HG03025 (cell line): ENCODE measurements at regions not wholly inside any gene's neighbourhood (a gene's known extent, or its start where the extent isn't known, plus 50 kb on each side); places are given as distances from the start of the nearest gene placed in this dataset.

Source experiments
- ATAC-seq: cut with Tn5 transposase; IDR thresholded peaks from one replicate; pipeline ENCODE4 v1.9.1; 2021; ENCODE audit warnings: mild to moderate bottlenecking, moderate library complexity; ENCODE audit not compliant: unreplicated experiment, low FRiP score

DNA sequence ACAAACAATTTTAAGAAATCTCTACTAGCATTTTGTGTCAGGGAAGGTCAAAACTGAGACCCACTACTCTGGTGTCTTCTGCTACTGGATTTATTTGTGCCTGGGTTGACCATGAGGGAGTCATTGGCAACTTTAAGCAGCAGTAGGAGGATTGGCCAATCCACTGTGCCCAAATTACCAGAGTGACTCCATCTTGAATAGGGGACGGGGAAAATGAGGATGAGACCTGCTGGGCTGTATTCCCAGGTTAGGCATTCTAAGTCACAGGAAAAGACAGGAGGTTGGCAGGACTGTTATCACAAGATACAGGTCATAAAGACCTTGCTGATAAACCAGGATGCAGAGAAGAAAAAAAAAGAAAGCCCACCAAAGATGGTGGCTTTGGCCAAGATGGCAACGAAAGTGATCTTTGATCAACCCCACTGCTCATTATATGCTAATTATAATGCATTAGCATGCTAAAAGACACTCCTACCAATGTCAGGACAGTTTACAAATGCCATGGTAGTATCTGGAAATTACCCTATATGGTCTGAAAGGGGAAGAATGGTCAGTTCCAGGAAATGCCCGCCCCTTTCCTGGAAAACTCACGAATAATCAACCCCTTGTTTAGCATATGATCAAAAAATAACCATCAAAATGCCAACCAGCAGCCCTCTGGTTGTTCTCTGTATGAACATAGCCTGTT is 200.9 kb downstream of the LTN1 start:
- no peak for ATAC-seq

DNA sequence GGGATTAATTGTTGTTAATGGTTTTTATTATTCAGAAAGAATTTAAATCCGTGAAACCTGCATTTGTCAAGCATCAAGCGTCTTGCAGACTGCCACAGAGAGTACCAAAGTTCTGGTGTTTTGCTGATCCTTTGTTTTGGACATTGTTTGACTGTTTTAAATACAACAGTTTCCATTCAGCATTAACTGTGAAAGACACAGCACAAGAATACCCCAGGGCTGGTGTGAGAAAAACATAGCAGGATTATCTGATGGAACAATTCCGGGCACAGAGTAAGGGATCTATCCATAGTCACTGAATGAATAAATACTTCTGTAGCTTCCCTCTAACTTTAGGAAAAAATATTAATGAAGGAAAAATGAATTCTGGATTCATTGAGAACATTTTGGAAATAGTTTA is 202.3 kb downstream of the LTN1 start:
- ATAC-seq: no peak

DNA sequence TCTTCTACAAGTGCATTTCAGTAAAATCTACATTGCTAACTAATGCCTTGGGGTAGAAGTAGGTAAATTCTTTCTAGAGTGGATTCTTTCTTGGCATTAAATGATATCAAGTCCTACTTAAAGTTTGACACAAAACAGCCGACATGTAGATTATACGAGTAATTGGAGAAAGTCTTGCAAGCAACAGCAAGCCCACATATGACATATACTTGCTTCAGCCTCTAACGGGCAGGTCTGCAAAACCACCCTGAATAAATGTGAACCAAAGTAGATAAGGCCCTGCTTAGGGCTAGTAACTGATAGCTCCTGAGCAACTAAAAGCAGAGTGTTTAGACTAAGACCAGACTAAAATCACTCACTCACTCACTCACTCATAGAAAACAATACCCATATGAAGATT is 203.2 kb downstream of the LTN1 start:
- no peak for ATAC-seq

DNA sequence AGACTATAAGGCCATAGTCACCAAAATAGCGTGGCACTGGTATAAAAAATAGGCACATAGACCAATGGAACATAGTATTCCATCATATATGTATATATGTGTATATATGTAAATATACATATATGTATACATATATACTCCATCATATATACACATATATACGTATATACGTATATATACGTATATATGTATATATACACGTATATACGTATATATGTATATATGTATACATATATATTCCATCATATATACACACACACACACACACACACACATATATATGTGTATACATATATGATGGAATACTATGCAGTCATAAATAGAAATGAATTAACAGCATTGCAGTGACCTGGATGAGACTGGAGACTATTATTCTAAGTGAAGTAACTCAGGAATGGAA is 204.6 kb downstream of the LTN1 start:
- no peak for ATAC-seq

DNA sequence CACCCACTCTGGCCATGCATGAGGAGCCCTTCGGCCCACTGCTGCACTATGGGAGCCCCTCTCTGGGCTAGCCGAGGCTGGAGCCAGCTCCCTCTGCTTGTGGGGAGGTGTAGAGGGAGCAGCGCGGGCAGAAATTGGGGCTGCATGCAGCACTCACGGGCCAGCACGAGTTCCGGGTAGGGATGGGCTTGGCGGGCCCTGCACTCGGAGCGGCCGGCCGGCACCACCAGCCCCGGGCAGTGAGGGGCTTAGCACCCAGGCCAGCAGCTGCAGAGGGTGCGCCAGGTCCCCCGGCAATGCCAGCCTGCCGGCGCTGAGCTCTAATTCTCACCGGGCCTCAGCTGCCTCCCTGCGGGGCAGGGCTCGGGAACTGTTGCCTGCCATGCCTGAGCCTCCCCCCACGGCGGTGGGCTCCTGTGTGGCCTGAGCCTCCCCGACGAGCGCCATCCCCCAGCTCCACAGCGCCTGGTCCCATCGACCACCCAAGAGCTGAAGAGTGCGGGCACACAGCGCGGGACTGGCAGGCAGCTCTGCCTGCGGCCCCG is 209.0 kb downstream of the LTN1 start:
- no peak for ATAC-seq

DNA sequence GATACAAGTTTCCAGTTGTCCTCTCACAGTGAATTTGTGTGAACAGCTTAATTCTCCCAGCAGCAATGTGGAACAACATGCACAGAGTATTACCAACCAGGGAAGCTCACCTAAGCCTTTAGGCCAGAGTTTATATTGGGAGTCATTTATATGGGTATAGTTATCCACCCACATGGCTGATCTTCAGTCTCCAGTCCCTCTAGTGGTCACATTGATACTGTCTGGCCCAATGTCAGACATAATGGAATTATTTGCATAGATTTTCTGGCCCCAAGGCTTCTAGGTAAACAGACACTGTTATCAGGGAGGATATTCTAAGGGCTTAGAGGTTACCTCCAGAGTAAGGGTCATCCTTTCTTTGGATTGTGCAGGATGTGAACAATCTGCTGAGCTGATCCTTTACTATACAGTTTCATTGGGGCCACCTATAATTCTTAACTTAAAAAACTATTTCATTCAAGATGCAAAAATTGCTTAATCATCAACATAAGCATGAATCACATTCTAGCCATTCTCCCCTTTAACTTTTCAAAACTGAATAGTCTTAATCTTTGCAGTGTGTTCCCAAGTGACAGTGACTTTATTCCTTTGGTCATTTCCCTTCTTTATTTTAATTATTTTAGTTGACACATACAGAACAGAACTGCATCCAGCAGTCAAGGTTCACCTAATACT is 210.9 kb downstream of the LTN1 start:
- ATAC-seq: no peak

DNA sequence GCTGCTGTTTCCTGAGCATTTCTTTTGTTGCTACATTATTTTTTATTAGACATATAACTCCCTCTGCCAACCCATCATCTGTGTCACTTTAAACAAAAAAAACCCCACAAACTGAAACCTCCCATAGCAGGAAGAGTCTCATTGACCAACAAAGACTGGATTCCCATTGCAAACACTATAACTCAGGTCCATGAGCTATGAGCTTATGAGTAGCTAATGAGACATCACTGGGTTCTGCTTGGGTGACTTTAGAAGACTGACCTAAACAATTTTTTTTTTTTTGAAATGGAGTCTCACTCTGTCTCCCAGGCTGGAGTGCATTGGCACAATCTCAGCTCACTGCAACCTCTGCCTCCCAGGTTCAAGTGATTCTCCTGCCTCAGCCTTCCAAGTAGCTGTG is 212.8 kb downstream of the LTN1 start:
- no peak for ATAC-seq

DNA sequence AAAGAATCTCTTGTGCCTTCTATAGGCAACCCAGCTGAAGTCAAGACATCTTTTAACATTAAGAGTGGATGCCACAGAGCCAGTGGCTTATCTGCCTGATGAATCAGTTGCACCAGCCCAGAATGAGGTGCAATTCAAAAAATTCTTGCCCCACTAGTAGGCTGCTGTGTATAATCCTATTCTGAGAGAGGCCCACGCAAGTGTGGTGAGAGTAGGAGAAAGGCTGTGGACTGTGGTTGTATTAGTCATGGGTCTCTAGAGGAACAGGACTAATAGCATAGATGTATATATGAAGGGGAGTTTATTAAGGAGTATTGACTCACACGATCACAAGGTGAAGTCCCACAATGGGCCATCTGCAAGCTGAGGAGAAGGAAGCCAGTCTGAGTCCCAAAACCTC is 216.4 kb downstream of the LTN1 start:
- no peak for ATAC-seq

DNA sequence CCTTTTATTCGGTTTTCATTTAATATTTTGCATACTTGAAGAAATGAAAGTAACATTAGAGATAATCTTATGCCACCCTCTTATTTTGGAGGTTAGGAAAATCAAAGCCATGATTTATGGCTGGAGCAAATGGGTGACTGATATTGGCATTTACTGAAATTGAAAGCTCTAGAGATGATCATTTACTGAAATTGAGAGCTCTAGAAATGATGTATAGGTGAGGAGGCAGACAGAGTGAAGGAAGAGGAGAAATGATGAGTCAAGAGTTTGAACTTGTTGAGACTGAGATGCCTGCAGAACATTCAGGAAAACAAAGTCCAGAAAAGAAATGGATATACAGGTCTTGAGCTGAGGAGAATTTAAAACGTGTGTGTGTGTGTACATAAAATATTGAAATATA is 217.6 kb downstream of the LTN1 start:
- ATAC-seq: no peak

DNA sequence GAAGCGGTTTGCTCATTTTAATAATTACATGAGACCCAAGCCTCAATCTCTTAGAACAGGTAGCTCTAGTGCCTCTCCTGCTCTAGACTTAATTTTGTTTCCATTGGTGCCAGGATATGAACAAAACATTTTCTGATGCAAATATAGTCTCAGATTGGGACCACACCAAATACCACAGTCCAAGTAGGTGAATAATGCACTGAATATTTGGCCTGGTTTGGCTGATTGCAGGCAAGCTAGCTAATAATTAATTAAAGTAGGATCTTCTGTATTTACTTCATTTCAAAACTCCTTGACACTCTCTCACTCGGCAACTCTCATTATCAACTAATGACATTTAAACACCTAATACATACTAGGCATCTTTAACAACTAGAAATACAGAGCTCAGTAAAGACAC is 219.6 kb downstream of the LTN1 start:
- no peak for ATAC-seq

DNA sequence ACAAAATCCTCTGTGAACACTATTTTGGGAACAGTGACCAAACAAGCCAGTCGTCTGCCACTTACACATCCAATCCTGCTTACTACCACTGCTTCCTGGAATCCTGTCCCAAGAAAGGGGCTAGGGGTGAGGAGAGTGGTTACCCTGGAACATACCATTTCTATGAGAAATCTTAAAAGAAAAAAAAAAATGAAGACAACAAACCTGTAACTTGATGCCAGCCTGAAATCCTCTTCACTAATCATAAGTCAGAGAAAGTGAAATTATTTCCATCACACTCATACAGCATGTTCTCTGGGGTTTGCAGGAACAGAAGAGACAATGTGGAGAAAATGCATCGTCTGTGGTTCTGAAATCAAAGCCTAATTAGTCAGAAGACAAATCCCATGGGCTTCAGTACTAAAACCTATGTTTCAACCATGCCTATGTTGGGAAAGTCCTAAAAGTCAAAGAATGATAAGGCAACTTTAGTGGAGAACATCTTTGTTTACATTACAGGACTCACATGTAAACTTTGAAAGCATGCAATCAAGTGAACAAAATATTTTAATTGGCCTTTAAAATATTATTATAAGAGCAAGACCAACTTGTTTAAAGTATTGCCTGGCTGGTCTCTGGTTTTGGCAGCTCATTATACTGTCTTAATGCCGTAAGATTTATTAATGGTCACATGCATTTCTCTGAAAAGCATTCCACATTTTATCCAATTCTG is 220.7 kb downstream of the LTN1 start:
- ATAC-seq: no peak

DNA sequence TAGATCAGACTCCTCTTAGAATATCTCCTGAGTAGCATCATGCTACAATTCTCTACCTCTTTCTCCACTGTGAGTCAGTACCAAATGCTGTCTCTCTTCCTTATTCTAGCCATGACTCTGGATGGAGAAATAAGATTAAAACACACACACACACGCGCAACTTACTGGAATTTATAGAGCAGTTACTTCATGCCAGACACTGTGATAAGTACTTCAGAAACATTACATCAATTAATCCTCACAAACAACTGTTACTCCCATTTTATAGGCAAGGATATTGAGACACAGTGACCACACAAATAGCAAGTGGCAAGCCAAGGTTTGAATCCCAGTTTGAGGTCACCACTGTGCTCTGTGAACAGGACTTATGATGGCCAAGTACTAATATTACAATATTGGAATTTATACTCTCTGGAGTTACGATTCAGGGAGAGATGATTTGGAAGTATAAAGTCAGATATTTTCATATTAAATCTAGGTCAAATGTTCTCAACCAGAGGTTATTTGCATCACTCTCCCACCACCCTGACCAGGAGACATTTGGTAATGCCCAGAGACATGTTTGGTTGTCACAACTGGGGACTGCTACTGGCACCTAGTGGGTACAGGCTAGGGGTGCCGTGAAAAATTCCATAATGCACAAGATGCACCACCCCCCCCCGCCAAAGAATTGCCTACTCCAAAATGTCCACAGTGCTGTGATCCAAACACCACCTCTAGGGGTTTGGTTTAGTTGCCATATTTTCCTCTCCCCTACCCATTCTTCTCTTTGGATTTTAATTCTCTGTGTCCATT is 221.6 kb downstream of the LTN1 start:
- ATAC-seq: no peak

DNA sequence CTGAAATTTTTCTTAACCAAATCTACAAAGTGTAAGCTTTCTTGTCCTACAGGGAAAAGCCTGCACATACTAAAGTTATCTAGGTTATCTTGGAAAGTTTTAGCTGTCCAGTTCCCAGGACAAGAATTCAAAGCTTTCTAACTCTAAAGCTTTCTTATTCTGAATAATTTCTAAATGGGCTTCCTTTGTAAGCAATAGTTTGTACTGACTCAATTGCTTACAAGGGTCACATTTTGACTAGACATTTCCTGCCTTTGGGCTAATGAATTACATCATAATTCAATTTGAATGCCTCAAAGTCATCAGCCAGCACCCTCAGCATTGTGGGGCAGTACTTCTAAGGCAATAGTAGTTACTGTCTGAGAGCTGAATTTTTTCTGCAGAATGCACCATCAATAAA is 223.0 kb downstream of the LTN1 start:
- no peak for ATAC-seq

DNA sequence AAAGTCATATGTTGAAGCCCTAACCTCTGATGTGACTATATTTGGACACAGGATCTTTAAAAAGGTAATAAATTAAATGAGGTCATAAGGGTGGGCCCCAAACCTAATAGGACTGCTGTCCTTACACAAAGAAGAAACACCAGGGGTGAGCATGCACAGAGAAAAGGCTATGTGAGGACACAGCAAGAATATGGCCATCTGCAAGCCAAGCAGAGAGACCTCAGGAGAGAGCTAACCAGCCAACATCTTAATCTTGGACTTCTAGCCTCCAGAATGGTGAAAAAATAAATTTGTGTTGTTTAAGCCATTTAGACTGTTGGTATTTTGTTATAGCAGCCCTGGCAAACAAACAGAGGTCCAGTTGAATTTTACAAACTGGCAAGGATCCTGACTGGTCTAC is 223.9 kb downstream of the LTN1 start:
- ATAC-seq: no peak

DNA sequence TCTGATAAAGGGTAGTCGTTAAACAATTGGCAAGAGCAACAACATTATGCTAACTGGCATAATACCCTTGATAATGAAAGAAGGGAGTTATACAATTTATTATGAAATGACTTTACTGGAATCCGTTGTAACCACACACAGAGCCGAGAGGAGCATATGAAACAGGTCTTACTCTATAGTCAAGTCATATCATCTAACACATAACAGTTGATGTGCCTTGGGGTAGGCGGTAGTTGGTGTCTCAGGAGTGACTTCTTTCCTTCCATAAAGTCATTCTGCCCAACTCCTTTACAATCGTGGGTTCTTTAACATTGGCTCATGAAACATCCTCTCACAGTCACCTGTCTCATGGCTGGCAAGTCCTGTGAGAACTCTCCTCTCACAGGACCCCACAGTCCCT is 225.2 kb downstream of the LTN1 start:
- no peak for ATAC-seq

DNA sequence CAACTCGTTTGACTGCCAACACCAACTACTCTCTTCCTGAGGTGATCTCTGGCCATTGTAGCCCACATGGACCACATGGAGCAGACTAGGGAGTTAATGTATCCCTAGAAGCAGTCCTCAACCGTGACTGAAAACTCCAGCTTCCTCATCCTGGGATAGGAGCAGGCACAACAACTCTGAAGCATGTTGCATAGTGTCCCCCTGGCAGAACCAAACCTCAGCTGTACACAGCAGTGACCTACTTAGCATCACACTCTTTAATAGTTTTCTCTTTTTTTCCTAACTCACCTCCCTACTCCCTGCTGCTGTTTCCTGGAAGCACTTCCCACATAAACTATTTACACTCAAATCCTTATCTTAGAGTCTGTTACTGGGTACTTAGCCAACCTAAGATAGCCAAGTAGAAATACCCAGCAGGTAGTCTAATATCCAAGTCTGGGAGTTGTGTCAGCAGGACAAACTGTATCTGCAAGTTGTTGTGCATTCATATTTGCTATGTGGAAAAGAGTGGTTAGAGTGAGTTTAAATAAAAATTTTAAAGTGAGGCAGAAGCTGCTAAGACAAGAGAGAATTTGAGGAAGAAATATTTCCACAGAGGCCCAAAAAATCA is 228.8 kb downstream of the LTN1 start:
- ATAC-seq: no peak

DNA sequence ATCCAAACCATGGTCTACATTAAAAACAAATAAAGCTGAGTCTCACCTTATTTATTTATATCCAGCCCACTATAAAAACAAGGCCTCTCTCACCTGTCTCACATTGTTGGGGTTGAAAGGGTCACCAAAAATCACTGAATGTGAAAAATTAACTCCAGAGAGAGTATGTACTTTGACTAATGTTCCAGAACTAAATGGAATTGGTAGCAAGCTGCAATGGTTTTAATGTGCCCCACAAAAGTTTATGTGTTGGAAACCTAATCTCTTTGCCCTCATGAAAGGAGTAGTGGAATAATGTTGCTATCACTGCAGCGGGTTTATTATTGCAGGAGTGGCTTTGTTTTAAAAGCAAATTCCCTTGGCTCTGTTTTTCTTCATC is 230.3 kb downstream of the LTN1 start:
- ATAC-seq: no peak

DNA sequence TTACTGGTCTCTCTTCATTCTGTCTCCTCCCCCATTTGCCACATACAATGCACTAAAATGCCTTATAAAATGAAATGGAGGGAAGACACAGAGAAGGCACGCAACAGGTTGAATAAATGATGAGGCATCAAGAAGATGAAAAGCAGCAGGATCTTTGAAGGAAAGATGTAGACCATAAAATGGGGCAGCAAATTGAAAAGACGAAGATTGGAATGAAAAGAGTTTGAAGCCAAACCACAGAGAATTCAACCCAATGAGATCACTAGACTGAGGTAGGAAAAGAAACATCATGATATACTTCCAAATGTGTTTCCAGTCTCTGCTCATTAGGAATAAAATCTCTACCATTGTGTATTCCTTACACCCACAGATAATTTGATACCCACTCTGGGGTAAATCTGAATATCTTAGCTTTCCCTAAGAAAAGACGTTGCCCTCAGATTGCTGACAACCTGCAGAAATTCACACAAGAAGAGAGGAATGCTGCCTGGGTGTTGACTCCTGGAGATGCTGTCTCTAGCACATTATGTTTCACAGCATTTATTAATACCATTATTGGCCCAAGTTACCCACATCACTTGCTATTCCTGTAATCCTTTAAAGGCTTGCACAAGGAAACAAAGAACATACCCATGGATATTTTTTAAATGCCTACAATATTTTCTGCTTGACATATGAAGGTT is 230.9 kb downstream of the LTN1 start:
- no peak for ATAC-seq

DNA sequence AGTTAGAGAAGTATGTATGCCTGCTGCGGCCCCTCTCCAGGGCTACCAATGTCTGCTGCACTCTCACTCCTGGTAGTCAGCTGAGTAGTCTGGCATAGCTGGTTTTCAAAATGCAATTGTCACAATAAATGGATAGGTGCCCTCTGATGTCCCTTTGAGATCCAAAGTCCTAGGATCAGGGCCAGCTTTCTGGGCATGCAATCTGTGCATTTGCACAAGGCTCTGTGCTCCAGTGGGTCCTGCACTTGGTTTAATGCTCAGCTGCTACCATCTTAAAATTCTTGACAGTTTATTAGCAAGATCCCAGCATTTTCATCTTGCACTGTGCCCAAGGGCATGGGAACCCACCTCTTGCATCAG is 233.8 kb downstream of the LTN1 start:
- no peak for ATAC-seq
